HG02852 (cell line): ENCODE measurements at regions not wholly inside any gene's neighbourhood (a gene's known extent, or its start where the extent isn't known, plus 50 kb on each side); places are given as distances from the start of the nearest gene placed in this dataset.

Experiments used
- ATAC-seq: cut with Tn5 transposase; IDR thresholded peaks from one replicate; pipeline ENCODE4 v1.9.1; 2021; ENCODE audit warnings: mild to moderate bottlenecking, moderate library complexity; ENCODE audit not compliant: unreplicated experiment

DNA sequence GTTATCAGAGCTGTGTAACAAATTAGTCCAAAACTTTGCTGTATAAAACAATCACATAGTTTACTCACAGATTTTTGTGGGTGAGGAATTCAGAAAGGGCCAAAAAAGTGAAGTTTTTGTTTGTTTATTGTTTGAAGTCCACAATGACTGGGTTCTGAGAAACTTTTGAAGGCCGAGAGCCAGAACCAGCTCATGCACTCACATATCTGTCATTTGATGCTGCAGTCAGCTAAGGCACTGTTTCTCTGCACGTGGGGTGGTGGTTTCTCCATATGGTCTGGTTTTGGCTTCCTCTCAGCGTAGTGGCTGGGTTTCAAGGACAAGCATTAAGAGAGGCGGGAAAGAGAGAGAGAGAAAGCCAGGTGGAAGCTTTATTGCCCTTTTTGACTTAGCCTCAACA is 131.8 kb downstream of the TWIST2 start:
- no peak for ATAC-seq

DNA sequence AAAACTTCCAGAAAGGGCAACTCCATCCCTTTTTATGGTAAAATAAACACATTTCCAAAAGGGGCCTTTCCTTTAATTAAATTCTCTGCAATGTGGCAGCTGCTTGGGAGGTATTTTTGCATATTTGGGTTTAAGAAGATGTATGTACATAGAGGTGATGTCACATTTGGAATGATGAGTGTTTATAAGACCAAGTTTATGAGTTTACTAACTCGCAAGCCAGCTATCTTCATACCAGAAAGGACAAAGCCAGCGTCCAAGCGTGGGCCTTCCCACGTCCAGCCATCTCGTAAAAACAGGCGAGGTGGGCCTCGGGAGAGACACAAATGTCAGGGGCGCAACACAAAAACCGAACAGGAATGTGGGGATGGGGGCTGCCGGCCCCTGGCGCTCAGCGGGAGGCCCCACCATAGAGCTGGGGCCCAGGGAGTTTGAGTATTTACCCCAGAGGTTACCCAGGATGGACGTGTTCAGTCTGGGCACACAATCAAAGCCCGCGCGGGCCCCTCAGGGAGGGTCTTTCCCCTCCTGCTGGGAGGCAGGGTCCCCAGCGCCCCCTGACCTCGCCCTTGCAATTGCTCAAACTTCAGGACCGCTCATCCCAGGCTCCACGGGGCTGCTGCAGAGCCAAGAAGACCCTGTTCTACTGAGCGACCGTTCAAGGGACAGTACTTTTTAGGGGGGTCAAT is 137.3 kb downstream of the TWIST2 start:
- no peak for ATAC-seq

DNA sequence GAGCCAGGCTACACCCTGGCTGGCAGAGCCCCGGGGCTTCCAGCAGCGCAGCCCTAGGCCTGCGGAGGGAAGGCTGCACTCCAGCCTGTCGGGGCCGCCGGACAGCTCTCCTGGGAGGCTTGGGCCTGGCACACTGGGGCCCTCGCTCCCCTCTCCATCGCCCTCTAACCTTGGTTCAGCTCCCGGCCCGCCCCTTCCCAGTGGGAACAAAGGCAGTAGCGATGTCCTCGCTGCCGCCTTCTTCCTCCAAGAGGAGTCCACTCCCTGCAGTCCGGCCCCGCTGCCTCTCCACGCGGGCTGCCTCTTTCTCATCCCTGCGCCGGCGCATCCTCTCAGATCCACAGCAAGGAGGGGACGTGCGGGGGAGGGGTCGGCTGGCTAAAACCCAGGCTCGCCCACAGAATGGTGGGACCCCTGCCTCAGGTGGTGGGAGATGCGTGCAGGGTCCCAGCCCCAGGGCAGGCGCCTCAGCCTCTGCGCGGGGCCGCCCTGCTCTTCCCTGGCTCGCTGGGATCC is 138.1 kb downstream of the TWIST2 start:
- no peak for ATAC-seq

DNA sequence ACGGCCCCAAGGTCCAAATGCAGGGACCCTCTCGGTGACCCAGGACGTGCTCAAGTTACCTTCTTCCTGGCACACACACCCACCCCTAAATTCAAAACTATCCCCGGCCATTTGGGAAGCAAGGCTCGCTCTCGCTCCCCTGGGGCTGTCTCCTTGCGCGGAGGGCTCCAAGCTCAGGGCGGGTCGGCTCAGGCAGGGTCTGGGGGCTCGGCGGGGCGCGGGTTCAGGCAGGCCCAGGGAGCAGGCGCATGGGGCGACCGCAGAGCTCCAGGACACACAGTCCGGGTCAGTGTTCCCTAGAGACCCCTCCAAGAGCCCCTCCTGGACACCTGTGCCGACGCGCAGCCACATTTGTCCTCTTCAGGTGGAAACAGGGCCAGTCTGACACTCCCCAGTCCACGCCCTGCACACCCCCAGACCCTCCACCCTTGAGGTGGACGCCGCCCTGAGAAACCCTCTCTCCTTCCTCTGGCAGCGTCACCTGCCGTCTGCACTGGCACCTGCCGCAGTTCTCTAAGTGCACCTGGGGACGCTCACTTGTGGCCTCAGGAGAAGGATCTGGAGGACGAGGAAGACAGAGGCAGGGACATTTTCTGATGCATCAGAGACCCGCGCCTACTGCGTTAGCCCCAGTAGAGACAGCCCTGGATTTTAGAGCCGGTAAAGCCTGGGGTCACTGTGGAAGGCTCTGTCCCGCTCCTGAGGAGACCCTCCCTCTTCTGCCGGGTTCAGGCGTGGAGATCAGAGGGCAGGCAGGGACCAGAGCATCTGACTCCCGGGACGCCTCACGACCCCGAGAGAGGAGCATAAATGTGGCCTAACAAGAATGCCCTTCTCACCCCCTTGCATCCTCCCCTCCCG is 138.8 kb downstream of the TWIST2 start:
- ATAC-seq, result no peak

DNA sequence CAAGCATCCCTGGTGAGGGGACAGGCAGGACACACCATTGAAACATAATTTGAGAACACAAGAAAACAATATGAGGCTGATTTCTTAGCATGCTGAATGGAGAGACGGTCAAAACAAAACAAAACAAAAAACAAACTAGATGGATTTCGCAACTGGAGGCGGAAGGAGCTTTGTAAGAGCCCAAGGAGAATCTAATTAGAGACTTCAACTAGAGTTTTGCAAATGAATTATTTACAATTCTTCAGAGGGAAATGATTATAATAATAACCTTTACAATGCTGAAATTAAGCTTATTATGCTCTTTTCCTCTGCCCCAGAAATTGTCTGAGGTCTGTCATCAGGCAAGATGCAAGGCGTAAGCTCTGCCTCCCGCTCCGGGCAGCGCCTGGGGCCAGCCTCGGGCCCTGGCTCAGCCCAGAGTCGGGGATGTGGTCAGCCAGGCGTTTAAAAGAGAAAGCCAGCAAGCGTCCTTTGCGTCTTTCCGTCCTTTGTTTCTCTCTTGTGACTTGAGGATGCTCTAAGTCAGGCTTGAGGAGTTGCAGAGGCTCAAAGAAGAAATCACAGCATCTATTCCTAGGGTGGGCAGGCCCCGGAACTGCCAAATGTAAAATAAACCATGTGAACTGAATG is 139.6 kb downstream of the TWIST2 start:
- no peak for ATAC-seq

DNA sequence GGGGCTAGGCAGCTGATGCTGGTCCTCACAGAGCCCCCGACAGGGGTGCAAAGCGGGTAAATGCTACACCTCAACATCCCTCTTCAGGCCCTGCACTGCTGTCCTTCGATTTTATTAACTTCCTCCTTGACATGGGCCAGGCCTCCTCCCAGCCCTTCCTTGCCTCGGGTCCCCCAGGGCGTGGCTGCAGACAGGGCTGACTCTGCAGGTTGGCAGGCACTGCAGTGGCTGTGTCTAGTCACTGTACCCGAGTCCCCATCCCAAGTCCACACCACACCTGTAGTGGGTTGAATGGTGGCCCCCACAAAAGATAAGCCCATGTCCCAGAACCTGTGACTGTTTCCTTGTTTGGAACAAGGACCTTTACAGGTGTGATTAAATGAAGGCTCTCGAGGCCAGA is 140.2 kb downstream of the TWIST2 start:
- ATAC-seq, result no peak

DNA sequence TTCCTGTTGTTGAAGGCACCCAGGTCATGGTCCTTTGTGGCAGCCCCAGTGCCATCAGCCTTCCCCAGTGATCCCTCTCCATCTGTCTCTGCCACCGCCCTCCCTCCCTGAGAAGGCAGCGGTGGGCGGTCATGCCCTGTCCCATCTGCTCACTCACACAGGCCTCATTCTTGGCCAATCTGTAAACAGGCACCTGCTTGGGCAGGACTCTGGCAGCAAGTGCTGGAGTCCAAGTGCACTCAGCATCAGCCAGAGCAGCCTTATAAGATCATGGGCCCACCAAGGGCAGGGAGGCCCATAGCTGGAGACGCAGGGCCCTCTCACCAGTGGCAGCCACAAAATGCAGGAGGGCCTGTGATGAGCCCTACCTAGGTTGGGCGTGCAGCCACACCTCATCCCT is 140.9 kb downstream of the TWIST2 start:
- no peak for ATAC-seq

DNA sequence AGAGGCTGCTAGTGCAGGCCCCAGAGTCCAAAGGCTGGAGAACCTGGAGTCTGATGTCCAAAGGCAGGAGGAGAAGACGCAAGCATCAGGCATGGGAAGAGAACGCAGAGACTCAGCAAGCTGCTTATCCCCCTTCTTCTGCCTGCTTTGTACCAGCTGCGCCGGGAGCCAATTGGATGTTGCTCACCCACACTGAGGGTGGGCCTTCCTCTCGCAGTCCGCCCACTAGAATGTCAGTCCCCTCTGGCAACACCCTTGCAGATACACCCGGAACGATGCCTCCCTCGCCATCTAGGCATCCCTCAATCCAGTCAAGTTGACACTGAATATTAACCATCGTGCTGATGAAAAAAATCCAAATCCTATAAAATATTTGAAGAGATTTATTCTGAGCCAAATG is 141.6 kb downstream of the TWIST2 start:
- no peak for ATAC-seq

DNA sequence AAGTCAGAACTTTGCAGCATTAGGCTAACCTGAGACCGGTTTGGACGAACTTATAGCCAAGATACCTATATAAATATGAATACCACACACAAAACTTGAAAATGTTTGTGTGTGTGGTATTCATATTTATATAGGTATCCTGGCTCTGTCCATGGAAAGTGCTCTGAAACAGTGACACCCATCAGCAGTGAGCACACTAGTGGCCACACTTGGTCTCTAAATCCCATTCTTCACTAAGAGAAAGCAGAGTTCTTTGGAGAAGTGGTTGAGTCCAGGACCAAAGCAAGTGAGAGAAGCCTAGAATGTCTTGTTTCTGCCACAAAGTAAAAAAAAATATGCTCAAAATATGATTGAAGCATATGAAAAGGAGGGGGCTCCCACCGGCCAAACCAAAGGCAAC is 146.5 kb downstream of the TWIST2 start:
- ATAC-seq, result no peak

DNA sequence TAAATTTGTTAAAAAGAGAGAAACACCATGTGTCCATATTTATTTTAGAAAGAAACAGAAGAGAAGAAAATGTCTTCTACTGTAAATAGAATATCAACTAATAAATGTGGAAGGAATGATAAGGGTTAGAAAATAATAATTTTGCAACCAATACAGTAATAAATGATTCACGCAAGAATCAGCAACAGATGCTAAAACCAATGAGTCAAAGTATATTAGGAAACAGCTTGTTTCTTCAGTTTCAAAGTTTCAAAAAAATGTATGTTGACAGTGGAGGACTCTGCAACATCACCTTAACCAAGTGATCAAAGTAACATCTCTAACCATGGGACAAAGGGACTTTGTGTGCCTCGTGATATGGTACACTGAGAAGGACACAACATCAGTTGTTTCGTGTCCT is 147.0 kb downstream of the TWIST2 start:
- ATAC-seq, result no peak

DNA sequence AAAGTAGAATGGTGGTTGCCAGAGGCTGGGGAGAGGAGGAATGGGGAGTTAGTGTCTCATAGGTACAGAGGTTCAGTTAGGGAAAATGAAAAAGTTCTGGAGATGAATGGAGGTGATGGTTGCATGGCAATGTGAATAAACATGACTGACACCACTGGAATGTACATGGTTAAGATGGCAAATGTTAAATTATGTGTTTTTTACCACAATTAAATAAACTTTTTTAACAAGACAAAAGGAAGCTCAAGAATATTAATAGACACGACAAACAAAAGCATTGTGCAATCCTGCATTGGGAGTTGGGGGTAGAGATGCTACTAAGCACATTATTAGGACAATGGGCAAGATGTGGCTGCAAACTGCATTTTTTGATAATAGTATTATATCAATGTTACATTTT is 147.7 kb downstream of the TWIST2 start:
- no peak for ATAC-seq

DNA sequence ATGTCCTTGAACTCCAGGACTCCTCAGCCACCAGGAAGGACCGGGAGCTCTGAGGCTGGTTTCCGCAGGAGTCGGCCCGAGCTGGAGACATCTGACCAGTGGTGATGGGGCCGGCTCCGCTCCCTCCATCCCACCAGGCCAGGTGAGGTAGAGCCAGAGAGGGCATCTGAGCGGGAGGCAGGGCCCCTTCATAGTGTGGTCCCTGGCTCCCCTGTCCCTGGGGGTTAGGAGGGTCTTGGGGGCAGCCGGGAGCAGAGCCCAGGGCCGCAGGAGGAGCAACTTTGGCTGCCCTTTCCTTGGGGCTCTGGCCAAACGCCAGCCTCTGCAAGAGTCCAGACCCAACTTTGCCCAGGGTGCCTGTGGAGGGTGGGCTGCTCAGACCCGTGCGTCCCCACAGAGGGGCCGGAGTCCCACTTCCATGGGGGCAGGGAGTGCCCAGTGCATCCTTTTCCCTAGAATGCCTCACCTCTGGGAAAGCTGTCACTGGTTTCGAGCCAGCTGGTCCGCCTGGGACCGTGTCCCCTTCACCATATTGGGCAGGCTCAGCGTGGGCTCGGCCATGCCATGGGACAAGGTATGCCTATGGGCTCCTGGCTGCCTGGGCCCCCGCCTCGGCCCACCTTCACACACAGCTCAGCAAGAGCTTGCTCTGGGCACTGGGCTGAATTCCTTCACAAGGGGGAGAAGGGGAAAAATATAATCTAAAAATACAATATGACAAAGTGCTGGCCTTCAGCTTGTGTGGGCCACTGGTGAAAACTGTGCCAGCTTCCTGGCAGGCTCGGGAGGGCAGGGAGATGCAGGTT is 148.6 kb downstream of the TWIST2 start:
- ATAC-seq, result no peak

DNA sequence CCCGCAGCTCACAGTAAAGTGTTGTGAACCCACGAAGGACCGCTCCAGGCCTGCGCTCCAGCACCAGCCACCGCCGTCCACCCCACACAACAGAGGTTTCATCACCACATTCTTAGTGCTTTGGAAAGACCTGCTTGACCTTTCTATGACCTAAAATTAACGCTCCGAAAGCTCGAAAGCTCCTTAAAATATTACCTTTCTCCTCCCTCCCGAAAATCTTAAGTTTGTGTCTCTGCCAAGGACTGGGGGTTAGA is 149.2 kb downstream of the TWIST2 start:
- no peak for ATAC-seq

DNA sequence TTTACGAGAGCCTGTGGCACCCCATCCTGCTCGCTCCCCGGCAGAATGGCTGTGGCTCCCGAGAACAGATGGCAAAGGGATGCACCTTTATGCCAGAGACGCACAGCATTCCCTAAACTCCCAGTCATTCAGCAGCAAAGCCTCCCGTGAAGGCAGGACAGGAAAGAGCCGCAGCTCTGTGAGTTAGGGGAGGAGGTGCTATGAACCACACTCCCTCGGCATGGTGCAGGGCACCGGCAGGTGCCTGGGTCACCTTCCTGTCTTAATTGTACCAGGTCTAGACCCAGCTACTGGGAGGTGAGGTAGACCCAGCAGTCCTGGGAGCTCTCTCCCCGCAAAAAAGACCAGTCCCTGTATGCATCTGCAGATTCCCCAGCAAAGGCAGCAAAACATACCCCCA is 149.8 kb downstream of the TWIST2 start:
- no peak for ATAC-seq
